ENCODE measurements at regions not wholly inside any gene's neighbourhood (a gene's known extent, or its start where the extent isn't known, plus 50 kb on each side); places are given as distances from the start of the nearest gene placed in this dataset.

DNA sequence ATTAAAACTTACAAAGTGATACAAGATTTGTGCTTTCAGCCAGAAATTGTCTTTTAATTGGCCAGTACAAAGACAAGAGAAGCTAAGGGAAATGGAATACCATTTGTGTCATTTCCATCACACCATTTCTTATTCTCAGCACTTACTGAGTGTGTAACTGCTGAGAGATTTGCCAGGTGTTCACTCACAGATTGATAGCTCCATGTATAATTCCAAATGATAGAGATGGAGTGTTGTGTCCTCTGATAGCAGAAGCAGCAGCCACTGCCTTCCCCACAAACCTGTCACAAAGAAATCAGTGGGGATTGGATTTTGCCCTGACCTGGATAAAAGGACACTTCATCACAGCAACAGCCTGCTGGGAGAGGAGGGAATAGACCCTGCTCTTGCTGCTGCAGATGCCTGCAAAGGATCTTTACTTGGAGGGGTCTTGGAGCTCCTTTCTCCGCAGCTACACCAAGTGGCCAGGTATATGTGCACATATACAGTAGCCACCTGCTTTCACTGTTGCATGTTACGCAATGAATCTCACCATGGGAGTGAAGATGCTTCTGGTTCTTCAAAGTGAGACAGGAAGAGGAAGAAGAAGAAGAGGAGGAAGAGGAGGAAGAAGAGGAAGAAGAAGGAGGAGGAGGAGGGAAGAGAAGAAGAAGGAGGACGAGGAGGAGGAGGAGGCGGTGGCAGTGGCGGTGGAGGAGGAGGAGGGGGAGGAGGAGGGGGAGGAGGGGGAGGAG is 78.7 kb upstream of the KCNJ15 start:
- TF ChIP-seq POLR2A (IDR thresholded peaks at IDR 0.05; ENCODE audit: extremely low read depth, insufficient read length) = no peak
- TF ChIP-seq MYC (IDR thresholded peaks at IDR 0.05; ENCODE audit: low read depth, low read length) = no peak
- TF ChIP-seq, protein P1, sequence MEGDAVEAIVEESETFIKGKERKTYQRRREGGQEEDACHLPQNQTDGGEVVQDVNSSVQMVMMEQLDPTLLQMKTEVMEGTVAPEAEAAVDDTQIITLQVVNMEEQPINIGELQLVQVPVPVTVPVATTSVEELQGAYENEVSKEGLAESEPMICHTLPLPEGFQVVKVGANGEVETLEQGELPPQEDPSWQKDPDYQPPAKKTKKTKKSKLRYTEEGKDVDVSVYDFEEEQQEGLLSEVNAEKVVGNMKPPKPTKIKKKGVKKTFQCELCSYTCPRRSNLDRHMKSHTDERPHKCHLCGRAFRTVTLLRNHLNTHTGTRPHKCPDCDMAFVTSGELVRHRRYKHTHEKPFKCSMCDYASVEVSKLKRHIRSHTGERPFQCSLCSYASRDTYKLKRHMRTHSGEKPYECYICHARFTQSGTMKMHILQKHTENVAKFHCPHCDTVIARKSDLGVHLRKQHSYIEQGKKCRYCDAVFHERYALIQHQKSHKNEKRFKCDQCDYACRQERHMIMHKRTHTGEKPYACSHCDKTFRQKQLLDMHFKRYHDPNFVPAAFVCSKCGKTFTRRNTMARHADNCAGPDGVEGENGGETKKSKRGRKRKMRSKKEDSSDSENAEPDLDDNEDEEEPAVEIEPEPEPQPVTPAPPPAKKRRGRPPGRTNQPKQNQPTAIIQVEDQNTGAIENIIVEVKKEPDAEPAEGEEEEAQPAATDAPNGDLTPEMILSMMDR (IDR thresholded peaks at IDR 0.05; ENCODE audit: low read depth, low read length) = no peak
- TF ChIP-seq, protein P2, sequence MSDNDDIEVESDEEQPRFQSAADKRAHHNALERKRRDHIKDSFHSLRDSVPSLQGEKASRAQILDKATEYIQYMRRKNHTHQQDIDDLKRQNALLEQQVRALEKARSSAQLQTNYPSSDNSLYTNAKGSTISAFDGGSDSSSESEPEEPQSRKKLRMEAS (IDR thresholded peaks at IDR 0.05; ENCODE audit: low read depth, low read length) = no peak
- no peak for DNase-seq (ENCODE audit: low read depth)
- no peak overlapping the region for H3K4me3 ChIP-seq (ENCODE audit: low read depth, low read length)

- no peak overlapping the region for H3K4me3 ChIP-seq (ENCODE audit: low read depth, low read length)
- DNase-seq (ENCODE audit: low read depth) = no peak
- TF ChIP-seq, protein P1 (IDR thresholded peaks at IDR 0.05; ENCODE audit: low read depth, low read length) = no peak
- TF ChIP-seq MYC (IDR thresholded peaks at IDR 0.05; ENCODE audit: low read depth, low read length) (no peak), POLR2A (IDR thresholded peaks at IDR 0.05; ENCODE audit: extremely low read depth, insufficient read length) (no peak)
- TF ChIP-seq, protein P2 (IDR thresholded peaks at IDR 0.05; ENCODE audit: low read depth, low read length) = no peak
Observed at GRCh38 chr21:38178653-38179470, 77.9 kb upstream of the KCNJ15 start.

- DNase-seq (ENCODE audit: low read depth) = no peak
- H3K4me3 ChIP-seq (ENCODE audit: low read depth, low read length) = no peak overlapping the region
- TF ChIP-seq, protein P2 (IDR thresholded peaks at IDR 0.05; ENCODE audit: low read depth, low read length) = no peak
- TF ChIP-seq MYC (IDR thresholded peaks at IDR 0.05; ENCODE audit: low read depth, low read length) (no peak), POLR2A (IDR thresholded peaks at IDR 0.05; ENCODE audit: extremely low read depth, insufficient read length) (no peak)
- TF ChIP-seq, protein P1 (IDR thresholded peaks at IDR 0.05; ENCODE audit: low read depth, low read length) = no peak
Observed at GRCh38 chr21:38179511-38179910, 77.3 kb upstream of the KCNJ15 start.

DNA sequence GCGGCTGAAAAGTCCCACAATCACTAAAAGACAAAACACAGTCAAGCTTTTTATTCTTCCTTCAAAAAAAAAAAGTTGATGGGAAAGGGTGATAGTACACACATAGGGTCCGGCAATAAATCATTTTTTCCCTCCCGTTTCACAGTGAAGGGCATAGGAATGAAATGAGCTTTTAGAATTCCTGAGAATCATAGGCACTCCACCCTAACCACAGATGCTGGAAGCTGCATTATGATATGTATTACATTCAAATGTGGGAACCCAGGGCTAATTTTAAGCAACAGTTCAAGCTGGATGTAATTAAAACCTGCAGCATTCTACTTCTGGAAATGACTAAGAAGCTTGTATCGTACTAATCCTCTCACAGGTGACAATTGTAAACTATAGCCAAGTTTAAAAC is 75.7 kb upstream of the KCNJ15 start:
- TF ChIP-seq, protein P2 (IDR thresholded peaks at IDR 0.05; ENCODE audit: low read depth, low read length) = no peak
- TF ChIP-seq, protein P1 (IDR thresholded peaks at IDR 0.05; ENCODE audit: low read depth, low read length) = no peak
- no peak for TF ChIP-seq POLR2A (IDR thresholded peaks at IDR 0.05; ENCODE audit: extremely low read depth, insufficient read length)
- TF ChIP-seq MYC (IDR thresholded peaks at IDR 0.05; ENCODE audit: low read depth, low read length) = no peak
- no peak overlapping the region for H3K4me3 ChIP-seq (ENCODE audit: low read depth, low read length)
- no peak for DNase-seq (ENCODE audit: low read depth)

DNA sequence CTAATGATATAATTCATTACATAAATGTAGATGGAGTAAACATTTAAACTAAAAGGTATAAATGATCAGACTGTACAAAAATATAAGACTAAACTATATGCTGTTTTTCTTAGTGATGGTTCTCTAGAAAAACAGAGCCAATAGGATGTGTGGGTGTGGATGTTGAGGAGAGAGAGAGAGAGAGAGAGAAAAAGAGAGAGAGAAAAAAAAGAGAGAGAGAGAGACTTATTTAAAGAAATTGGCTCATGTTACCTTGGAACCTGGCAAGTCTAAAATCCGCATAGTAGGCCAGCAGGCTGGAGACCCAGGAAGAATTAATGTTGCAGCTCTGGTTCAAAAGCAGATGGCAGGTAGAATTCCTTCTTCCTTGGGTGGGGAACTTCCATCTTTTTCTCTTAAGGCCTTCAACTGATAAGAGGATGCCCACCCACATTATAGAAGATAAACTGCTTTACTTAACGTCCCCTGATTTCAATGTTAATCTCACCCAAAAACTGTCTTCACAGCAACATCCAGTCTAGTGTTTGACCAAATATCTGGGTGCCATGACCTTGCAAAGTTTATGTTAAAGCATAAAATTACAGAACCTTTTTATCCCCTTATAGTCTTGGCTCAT is 74.3 kb upstream of the KCNJ15 start:
- no peak overlapping the region for H3K4me3 ChIP-seq (ENCODE audit: low read depth, low read length)
- TF ChIP-seq MYC (IDR thresholded peaks at IDR 0.05; ENCODE audit: low read depth, low read length) = no peak
- TF ChIP-seq, protein P2 (IDR thresholded peaks at IDR 0.05; ENCODE audit: low read depth, low read length) = no peak
- TF ChIP-seq, protein P1 (IDR thresholded peaks at IDR 0.05; ENCODE audit: low read depth, low read length) = no peak
- no peak for TF ChIP-seq POLR2A (IDR thresholded peaks at IDR 0.05; ENCODE audit: extremely low read depth, insufficient read length)
- DNase-seq (ENCODE audit: low read depth) = no peak

Measured in NB4 (cell line).